Spinal cord (tissue), 9 donors: ENCODE measurements at regions not wholly inside any gene's neighbourhood (a gene's known extent, or its start where the extent isn't known, plus 50 kb on each side); places are given as distances from the start of the nearest gene placed in this dataset.

ENCODE experiments used
- DNase-seq, 6 donors: peaks; one replicate each; pipeline versions ENCODE4 v3.0.0 to v3.0.0-alpha.2; 2013 to 2015; ENCODE audit warnings: low spot score in 6 of 6, low read depth in 4 of 6
- H3K27ac ChIP-seq: one replicate; pipeline ENCODE4 v1.5.1; 2013; ENCODE audit warnings: low read depth, low read length, control low read depth
- H3K27me3 ChIP-seq: one replicate; pipeline ENCODE4 v1.6.1; 2013; ENCODE audit warnings: low read length; ENCODE audit not compliant: control insufficient read depth, insufficient read depth
- H3K36me3 ChIP-seq: one replicate; pipeline ENCODE4 v1.6.1; 2013; ENCODE audit warnings: low read length; ENCODE audit not compliant: control insufficient read depth, insufficient read depth
- H3K4me1 ChIP-seq: one replicate; pipeline ENCODE4 v1.6.1; 2013; ENCODE audit warnings: low read length; ENCODE audit not compliant: control insufficient read depth, insufficient read depth
- H3K4me3 ChIP-seq: one replicate; pipeline ENCODE4 v1.5.1; 2013; ENCODE audit warnings: low read depth, low read length, control low read depth
- H3K9me3 ChIP-seq: one replicate; pipeline ENCODE4 v1.6.1; 2013; ENCODE audit warnings: low read length; ENCODE audit not compliant: control insufficient read depth, insufficient read depth
- WGBS: methylation state at CpG from one replicate; pipeline ENCODE4 v1.1.5; 2013; ENCODE audit warnings: missing lambda C conversion rate; ENCODE audit not compliant: insufficient coverage; 5-methylcytosine and 5-hydroxymethylcytosine counted together
- donor health status: healthy.

DNA sequence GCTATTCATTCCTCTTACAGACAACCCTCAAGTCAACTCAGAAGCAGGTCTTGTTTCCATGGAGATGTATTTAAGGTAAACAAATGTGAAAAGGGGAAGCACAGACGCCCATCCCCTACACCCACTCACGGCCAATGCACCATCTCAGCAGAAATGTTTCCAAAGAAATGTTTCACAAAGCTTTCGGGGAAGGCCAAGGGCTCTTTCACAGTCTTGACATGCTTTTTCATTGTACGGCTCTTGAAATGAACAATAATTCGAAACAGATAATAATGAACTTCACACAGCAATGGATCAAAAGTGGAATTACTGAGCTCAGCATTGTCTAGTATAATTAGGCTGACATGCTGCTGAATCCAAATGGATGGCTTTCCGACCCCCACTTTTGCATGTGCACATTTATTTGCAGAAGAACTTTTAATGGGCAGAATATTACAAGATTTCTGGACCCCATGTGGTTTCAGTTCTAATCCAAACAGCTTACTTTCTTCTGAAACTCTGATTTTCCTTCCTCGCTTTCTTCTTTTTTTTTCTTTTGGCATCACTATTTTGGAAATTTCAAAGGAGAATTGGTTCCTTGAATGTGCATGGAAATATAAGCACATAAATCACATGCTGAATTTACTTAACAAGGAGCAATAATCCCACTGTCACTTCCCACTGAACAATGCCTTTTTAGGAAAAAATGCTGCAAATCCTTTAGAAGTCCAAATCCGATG lies 160.9 kb downstream of the SMIM20 start:
- Histone ChIP-seq H3K9me3 (peaks cover 1% of the 10 kb centered on the region), H3K27me3 (no peaks in the 10 kb centered on the region), H3K27ac (no peak overlapping the region), H3K4me1 (no peaks in the 10 kb centered on the region), H3K36me3 (no peaks in the 10 kb centered on the region), H3K4me3 (no peak overlapping the region)
- 42% methylated on average over 2 of the region's 8 CpGs for WGBS
- DNase-seq = peak in 1 of 6 donors; percentile 50

DNA sequence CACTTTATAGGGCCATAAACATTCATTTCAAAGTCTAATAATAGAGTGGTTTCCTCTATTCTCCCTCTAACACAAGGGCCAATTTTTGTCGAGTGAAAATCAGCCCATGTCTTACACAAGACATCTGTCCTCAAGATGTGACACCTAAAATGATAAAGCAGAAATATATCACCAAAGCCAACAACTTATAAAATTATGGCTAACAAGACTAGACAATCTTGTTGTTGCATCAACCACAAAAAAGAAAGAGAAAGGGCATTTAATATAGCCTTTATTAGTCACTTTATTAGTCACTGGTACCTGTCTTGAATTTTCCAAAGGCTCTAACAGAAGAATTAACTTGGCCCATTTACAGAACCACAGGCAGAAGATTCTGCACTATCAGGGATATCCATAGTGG lies 161.6 kb downstream of the SMIM20 start:
- Histone ChIP-seq H3K27ac (no peak overlapping the region), H3K36me3 (no peaks in the 10 kb centered on the region), H3K27me3 (no peaks in the 10 kb centered on the region), H3K9me3 (peaks cover 1% of the 10 kb centered on the region), H3K4me3 (no peak overlapping the region), H3K4me1 (no peaks in the 10 kb centered on the region)
- WGBS = no CpG with 5 or more reads among the region's 1 CpG
- no peak for DNase-seq

DNA sequence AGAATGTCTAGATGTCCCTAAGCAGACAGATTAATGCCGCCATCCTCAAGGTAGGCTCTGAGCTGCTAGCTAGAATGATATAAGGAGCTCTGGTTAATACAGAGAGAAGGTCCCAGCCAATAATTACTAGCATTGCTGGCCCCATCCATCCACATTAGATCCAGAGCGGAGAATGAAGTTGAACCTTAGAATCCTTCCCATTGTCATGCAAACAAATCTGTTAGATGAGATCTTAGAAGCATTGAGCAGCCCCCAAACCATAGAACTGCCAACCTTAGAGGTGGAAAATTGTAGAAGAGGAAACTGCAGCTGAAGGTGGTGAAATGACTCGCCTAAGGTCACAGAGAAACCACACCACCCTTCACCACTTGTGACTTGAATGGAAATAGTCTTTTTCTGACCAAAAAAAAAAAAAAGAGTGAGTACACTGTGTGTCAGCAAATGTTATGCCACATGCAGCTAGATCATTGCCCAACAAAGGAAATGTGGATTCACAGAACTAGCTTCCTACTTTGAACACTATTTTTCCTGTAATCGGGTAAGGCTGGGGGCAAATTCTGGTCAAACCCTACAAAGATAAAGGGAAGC lies 162.1 kb downstream of the SMIM20 start:
- no peaks in the 10 kb centered on the region for H3K4me1 ChIP-seq
- no CpG with 5 or more reads among the region's 4 CpGs for whole genome bisulfite sequencing
- peaks cover 1% of the 10 kb centered on the region for H3K9me3 ChIP-seq
- H3K4me3 ChIP-seq = no peak overlapping the region
- no peaks in the 10 kb centered on the region for H3K36me3 ChIP-seq
- DNase-seq = no peak
- H3K27ac ChIP-seq = no peak overlapping the region
- no peaks in the 10 kb centered on the region for H3K27me3 ChIP-seq

DNA sequence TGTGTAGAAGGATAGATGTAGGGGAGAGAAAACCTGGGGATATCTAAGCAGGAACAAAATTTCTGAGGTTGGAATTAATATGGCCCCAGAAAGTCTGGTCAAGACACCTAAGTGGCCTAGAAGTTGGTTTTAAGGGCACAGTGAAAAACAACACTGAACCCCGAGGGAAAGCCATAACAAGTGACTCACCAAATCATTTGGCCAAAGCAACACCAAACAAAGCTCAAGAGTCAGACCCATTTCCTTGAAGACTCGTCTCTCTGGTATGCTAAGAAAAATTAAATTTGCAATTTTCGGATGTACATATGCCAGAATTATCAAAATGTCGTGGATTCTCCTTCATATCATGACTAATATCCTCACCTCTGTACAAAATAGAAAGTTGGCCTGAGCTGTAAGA lies 162.9 kb downstream of the SMIM20 start:
- H3K9me3 ChIP-seq = peaks cover 1% of the 10 kb centered on the region
- no CpG with 5 or more reads among the region's 4 CpGs for WGBS
- DNase-seq = no peak
- H3K27ac ChIP-seq = no peak overlapping the region
- no peaks in the 10 kb centered on the region for H3K4me1 ChIP-seq
- H3K36me3 ChIP-seq = no peaks in the 10 kb centered on the region
- no peak overlapping the region for H3K4me3 ChIP-seq
- no peaks in the 10 kb centered on the region for H3K27me3 ChIP-seq

DNA sequence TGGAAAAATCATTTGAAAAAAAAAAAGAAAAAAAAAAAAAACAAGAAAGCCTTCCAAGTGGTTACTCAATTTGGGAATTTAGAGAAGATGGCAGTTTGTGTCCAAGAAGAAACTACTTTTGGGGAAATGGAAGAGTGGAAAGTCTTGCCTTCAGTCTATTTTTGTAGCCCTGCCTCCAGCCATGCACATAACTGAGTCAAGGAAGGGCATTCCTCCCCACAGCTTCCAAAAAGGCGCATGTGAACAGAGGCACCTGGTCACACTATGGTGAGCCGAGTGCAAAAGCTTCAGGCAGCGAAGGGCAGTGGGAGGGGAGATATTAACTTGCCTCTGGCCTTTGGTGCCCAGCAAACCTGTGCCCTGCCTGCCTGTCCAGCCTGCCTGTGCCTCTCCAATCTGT lies 163.7 kb downstream of the SMIM20 start:
- peaks cover 1% of the 10 kb centered on the region for H3K9me3 ChIP-seq
- no peak overlapping the region for H3K4me3 ChIP-seq
- WGBS = 98% methylated on average over 3 of the region's 3 CpGs
- no peak overlapping the region for H3K27ac ChIP-seq
- H3K4me1 ChIP-seq = no peaks in the 10 kb centered on the region
- no peak for DNase-seq
- H3K36me3 ChIP-seq = no peaks in the 10 kb centered on the region
- no peaks in the 10 kb centered on the region for H3K27me3 ChIP-seq

DNA sequence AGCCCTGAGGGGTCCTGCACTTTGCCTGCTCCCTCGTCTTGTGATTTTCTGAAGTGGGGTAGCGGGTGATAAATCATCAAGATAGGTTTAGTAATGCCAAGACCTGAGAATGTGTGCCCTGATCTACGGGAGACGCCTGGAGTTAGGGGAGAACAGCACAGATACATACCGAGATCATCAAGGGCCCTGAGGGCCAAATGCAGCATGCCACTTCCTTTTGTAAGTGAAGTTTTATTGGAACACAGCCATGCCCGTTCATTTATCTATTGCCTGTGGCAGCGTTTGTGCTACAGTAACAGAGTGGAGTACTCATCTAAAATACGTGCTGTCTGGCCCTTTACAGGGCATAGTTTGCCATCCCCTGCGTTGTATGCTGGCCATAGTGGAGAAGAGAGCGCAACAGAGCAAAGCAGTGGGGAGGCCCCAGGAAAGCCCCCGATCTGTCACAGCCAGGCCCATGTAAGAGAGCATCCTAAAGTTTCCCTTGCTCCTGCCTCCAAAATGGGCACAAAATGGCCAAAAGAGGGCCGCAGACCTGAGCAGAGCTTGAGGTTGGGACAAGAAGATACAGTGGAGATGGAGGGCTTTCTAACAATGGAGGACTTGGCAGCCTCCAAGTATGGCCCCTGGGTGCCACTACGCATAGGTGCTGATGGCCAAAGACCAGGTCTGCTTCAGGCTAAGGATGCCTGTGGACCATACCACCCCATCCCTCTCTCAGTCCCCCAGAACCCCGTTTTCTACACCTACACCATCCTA lies 167.0 kb downstream of the SMIM20 start:
- 79% methylated on average over 13 of the region's 14 CpGs for WGBS
- Histone ChIP-seq H3K4me3 (no peak overlapping the region), H3K4me1 (no peaks in the 10 kb centered on the region), H3K36me3 (no peaks in the 10 kb centered on the region), H3K9me3 (peaks cover 1% of the 10 kb centered on the region), H3K27ac (no peak overlapping the region), H3K27me3 (no peaks in the 10 kb centered on the region)
- DNase-seq = no peak

DNA sequence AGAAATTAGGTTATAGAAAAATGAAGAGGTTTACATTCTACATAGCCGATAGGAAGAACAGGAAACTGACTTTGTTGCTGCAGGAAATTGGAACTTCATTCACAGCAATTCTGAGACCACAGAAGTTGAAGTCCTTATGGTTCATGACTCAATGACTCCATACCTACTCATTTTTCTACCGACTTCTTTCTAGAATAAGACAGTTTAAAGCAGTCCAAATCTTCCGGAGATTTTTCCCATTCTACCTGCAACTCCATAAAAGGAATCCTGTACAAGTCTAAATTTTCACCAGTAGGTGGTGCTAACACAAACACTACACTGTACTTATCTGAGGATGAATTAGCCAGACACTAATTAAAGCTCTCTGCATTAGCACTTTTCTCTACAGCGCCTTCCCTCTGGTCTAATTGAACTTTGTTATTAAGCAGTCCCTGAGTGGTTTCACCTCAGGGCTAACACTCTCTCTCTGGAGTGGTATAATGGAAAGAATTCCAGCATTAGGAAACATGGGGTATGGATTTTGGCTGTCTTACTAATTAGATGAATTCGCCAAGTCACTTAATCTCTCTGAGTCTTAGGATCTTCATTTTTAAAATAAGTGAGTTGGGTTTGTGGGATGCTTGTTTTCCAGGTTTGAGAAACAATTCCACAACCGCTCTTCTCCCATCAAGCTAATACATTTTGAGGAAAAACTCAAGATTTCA lies 167.9 kb downstream of the SMIM20 start:
- Histone ChIP-seq H3K27ac (no peak overlapping the region), H3K4me1 (no peaks in the 10 kb centered on the region), H3K4me3 (no peak overlapping the region), H3K36me3 (no peaks in the 10 kb centered on the region), H3K27me3 (no peaks in the 10 kb centered on the region), H3K9me3 (peaks cover under 1% of the 10 kb centered on the region)
- DNase-seq = peak in 4 of 6 donors; percentile 29 to 89 (median 58)
- WGBS = no CpG with 5 or more reads among the region's 6 CpGs

DNA sequence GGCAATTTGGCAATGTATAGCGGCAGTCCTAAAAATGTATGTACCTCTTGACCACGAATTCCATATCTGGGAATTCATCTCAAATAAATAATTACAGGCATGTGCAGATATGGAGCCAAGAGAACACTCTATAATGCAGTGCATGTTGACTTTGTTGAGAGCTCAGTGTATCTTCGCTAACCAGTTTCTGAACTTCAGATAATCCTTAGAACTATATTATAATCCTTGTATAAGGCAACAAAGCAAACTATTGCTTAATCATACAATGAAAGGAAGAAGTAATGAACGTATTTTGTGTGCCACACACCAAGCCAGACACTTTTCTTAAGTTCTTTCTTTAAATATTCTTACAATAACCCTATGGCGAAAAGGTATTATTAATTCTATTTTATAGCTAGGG lies 168.5 kb downstream of the SMIM20 start:
- Histone ChIP-seq H3K27me3 (no peaks in the 10 kb centered on the region), H3K36me3 (no peaks in the 10 kb centered on the region), H3K27ac (no peak overlapping the region), H3K4me3 (no peak overlapping the region), H3K9me3 (no peaks in the 10 kb centered on the region), H3K4me1 (no peaks in the 10 kb centered on the region)
- no peak for DNase-seq
- WGBS = no CpG with 5 or more reads among the region's 5 CpGs

DNA sequence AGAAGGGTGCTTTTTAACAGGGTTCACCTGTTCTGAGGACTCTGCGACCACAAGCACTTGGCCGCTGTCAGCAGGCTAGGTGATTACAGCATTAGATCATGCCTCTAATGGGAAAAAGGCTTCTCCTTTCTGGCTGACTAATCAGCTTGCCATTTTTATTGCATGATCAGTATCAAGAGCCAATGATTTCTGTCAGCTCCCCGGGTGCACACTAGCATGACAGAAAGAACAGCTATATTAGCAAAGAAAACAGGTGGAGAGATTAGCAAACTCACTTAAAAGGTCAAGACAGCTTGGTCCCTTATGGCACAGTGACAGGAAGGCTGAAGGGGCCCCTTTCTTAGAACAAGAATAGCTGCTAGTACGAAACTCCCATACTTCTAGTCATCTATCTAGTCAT lies 170.0 kb downstream of the SMIM20 start:
- WGBS = 87% methylated on average over 4 of the region's 4 CpGs
- Histone ChIP-seq H3K4me3 (no peak overlapping the region), H3K27me3 (no peaks in the 10 kb centered on the region), H3K36me3 (no peaks in the 10 kb centered on the region), H3K27ac (no peak overlapping the region), H3K4me1 (no peaks in the 10 kb centered on the region), H3K9me3 (no peaks in the 10 kb centered on the region)
- peak in 1 of 6 donors; percentile 55 for DNase-seq
